SK-MEL-5 (cell line): ENCODE measurements at regions not wholly inside any gene's neighbourhood (a gene's known extent, or its start where the extent isn't known, plus 50 kb on each side); places are given as distances from the start of the nearest gene placed in this dataset.

Experiments used
- DNase-seq: peaks from one replicate; pipeline ENCODE4 v3.0.0-alpha.2; 2016; ENCODE audit warnings: low read depth, low spot score
- in situ Hi-C: cut with HindIII; loops from 2 replicates; pipeline ENCODE4 v1.10.0; 2016; ENCODE audit warnings: low sequenced_read_pairs, high pct_unique_total_duplicates, low pct_unique_long_range_greater_than_20kb

GRCh38 chr3:1960506-1960905, 138.2 kb upstream of the CNTN4 start:
- in situ Hi-C loops, result no loop called here

GRCh38 chr3:1962396-1963088, 136.1 kb upstream of the CNTN4 start:
- DNase-seq, result no peak

More at GRCh38 chr3:1960506-1960905, 138.2 kb upstream of the CNTN4 start:
- no peak for DNase-seq

GRCh38 chr3:1963896-1964295, 134.8 kb upstream of the CNTN4 start:
- DNase-seq, result no peak
- in situ Hi-C loops, result no loop called here

More at GRCh38 chr3:1962396-1963088, 136.1 kb upstream of the CNTN4 start:
- in situ Hi-C loops, result no loop called here

- in situ Hi-C loops, result no loop called here
- DNase-seq, result no peak
Observed at GRCh38 chr3:1967525-1967924, 131.1 kb upstream of the CNTN4 start.

- DNase-seq, result no peak
- in situ Hi-C loops, result no loop called here
Observed at GRCh38 chr3:1969281-1969680, 129.4 kb upstream of the CNTN4 start.

- in situ Hi-C loops, result no loop called here
Observed at GRCh38 chr3:1971780-1972179, 126.9 kb upstream of the CNTN4 start.

GRCh38 chr3:1979961-1980615, 118.6 kb upstream of the CNTN4 start:
- no peak for DNase-seq
- in situ Hi-C loops, result no loop called here

More at GRCh38 chr3:1971780-1972179, 126.9 kb upstream of the CNTN4 start:
- DNase-seq, result no peak

GRCh38 chr3:1987980-1988379, 110.7 kb upstream of the CNTN4 start:
- in situ Hi-C loops, result no loop called here

GRCh38 chr3:1998739-1999138, 99.9 kb upstream of the CNTN4 start:
- DNase-seq, result no peak
- in situ Hi-C loops, result no loop called here

More at GRCh38 chr3:1987980-1988379, 110.7 kb upstream of the CNTN4 start:
- peak; percentile 47 for DNase-seq

- in situ Hi-C loops, result no loop called here
- DNase-seq, result no peak
Observed at GRCh38 chr3:2001306-2002108, 97.2 kb upstream of the CNTN4 start.

- peak; percentile 3 for DNase-seq
- in situ Hi-C loops, result no loop called here
Observed at GRCh38 chr3:2023959-2024358, 74.7 kb upstream of the CNTN4 start.

- in situ Hi-C loops, result no loop called here
- DNase-seq, result no peak
Observed at GRCh38 chr3:2024713-2025112, 74.0 kb upstream of the CNTN4 start.

- DNase-seq, result no peak
- in situ Hi-C loops, result no loop called here
Observed at GRCh38 chr3:2029559-2029958, 69.1 kb upstream of the CNTN4 start.

GRCh38 chr3:2036076-2036475, 62.6 kb upstream of the CNTN4 start:
- in situ Hi-C loops, result no loop called here

GRCh38 chr3:2041931-2042330, 56.7 kb upstream of the CNTN4 start:
- DNase-seq, result no peak
- in situ Hi-C loops, result no loop called here

More at GRCh38 chr3:2036076-2036475, 62.6 kb upstream of the CNTN4 start:
- DNase-seq, result no peak
